Esophagus muscularis mucosa (tissue), 3 donors: ENCODE measurements at regions not wholly inside any gene's neighbourhood (a gene's known extent, or its start where the extent isn't known, plus 50 kb on each side); places are given as distances from the start of the nearest gene placed in this dataset.

Experiments
- POLR2A ChIP-seq: fragments of 450-650 bp; IDR thresholded peaks from one replicate; pipeline ENCODE4 v1.6.1; 2017; ENCODE audit warnings: antibody characterized with exemption, moderate library complexity, mild to moderate bottlenecking, low read depth
- TF ChIP-seq, protein P1 (sequence below), 3 experiments: fragments of 200-600 bp in 2 of 3; fragments of 450-650 bp in 1 of 3; sonication (generic) in 2 of 3; IDR thresholded peaks; one replicate each; pipeline ENCODE4 v1.5.1; 2017 to 2019; ENCODE audit warnings: antibody characterized with exemption in 3 of 3, mild to moderate bottlenecking in 2 of 3, moderate library complexity in 1 of 3

DNA sequence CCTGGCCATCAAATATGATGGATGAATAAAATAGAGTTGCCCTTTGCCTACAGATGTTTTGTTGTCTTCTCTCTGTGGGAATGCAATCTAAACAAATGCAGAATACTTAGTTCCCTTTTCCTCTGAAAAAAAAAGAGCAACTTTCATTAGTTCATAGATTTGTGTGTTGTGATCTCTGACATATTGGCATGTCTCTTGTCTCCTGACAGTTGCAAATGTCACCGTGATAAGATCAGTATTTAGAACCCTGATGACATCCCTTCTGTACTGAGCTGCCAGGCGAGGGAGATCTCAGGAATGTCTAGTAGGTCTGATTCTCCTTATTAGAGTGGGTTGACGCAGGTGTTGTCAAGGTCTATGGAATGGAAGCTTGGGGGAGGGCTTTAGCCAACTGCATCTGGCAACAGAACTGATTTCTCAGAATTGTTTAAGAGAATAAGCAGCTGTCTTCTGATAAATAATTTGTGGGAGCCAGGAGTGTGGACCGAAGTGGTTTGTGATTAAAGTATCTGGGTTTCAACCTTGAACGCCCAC lies 130.4 kb downstream of the GALR1 start:
- TF ChIP-seq, protein P1, sequence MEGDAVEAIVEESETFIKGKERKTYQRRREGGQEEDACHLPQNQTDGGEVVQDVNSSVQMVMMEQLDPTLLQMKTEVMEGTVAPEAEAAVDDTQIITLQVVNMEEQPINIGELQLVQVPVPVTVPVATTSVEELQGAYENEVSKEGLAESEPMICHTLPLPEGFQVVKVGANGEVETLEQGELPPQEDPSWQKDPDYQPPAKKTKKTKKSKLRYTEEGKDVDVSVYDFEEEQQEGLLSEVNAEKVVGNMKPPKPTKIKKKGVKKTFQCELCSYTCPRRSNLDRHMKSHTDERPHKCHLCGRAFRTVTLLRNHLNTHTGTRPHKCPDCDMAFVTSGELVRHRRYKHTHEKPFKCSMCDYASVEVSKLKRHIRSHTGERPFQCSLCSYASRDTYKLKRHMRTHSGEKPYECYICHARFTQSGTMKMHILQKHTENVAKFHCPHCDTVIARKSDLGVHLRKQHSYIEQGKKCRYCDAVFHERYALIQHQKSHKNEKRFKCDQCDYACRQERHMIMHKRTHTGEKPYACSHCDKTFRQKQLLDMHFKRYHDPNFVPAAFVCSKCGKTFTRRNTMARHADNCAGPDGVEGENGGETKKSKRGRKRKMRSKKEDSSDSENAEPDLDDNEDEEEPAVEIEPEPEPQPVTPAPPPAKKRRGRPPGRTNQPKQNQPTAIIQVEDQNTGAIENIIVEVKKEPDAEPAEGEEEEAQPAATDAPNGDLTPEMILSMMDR (IDR thresholded peaks at IDR 0.05): no peak
- no peak for TF ChIP-seq POLR2A
